H1 (cell line): ENCODE measurements at regions not wholly inside any gene's neighbourhood (a gene's known extent, or its start where the extent isn't known, plus 50 kb on each side); places are given as distances from the start of the nearest gene placed in this dataset.

Experiments
- CTCF ChIA-PET: fragments of 300-600 bp; sonication (Branson Sonifier 250); formaldehyde crosslinking; loops from one replicate; lab custom pipeline; 2021; ENCODE audit not compliant: partially characterized antibody; lab: Charles Lee
- POLR2A ChIA-PET: fragments of 300-600 bp; sonication (Branson Sonifier 250); formaldehyde crosslinking; loops from one replicate; lab custom pipeline; 2021; ENCODE audit warnings: inconsistent platforms; ENCODE audit not compliant: partially characterized antibody; lab: Charles Lee
- DNase-seq, 2 experiments: peaks; one replicate each; pipeline versions ENCODE4 v3.0.0 to v3.0.0-alpha.2; 2010 to 2022; ENCODE audit warnings: low spot score in 2 of 2, low read depth in 1 of 2, mixed read lengths in 1 of 2
- FAIRE-seq: peaks from 2 replicates; lab custom pipeline; 2011; peaks lifted over from hg19 to GRCh38; lab: Jason Lieb, UNC
- H2AFZ ChIP-seq: 2 replicates; pipeline ENCODE4 v1.8.1; 2012; ENCODE audit warnings: low read length, inconsistent platforms
- H2AK5ac ChIP-seq: 2 replicates; pipeline ENCODE4 v1.6.1; 2013; ENCODE audit warnings: low read depth, low read length
- H2BK120ac ChIP-seq: replicated peaks from 2 replicates; pipeline ENCODE3; 2013; ENCODE audit warnings: low read depth, low read length, inconsistent platforms
- H2BK12ac ChIP-seq: 2 replicates; pipeline ENCODE4 v1.6.1; 2013; ENCODE audit warnings: low read depth, low read length
- H2BK15ac ChIP-seq: 2 replicates; pipeline ENCODE4 v1.6.1; 2013; ENCODE audit warnings: low read length
- H2BK20ac ChIP-seq: 2 replicates; pipeline ENCODE4 v1.6.1; 2013; ENCODE audit warnings: low read length
- H2BK5ac ChIP-seq: 2 replicates; pipeline ENCODE4 v1.6.1; 2013; ENCODE audit warnings: low read depth, low read length
- H3K14ac ChIP-seq: 2 replicates; pipeline ENCODE4 v1.6.1; 2013; ENCODE audit warnings: inconsistent platforms; ENCODE audit not compliant: insufficient read length
- H3K18ac ChIP-seq: 2 replicates; pipeline ENCODE4 v1.6.1; 2013; ENCODE audit warnings: low read length; ENCODE audit errors: extremely low read depth
- H3K23ac ChIP-seq: 2 replicates; pipeline ENCODE4 v1.6.1; 2013; ENCODE audit warnings: inconsistent platforms; ENCODE audit not compliant: insufficient read length
- H3K23me2 ChIP-seq: 2 replicates; pipeline ENCODE4 v1.6.1; 2013; ENCODE audit warnings: low read depth, low read length
- H3K27ac ChIP-seq: 2 replicates; pipeline ENCODE4 v1.6.1; 2011; ENCODE audit warnings: low read depth, low read length, inconsistent platforms
- H3K27me3 ChIP-seq, 4 experiments: replicated peaks in 1 of 4; 1 replicate in 1 of 4; 2 replicates in 3 of 4; pipeline versions ENCODE4 v1.6.1 to v1.8.1; 2011 to 2013; ENCODE audit warnings: low read length in 3 of 4, mild to moderate bottlenecking in 3 of 4, inconsistent platforms in 2 of 4, mixed read lengths in 2 of 4, moderate library complexity in 1 of 4; ENCODE audit not compliant: control insufficient read depth in 3 of 4, insufficient read depth in 3 of 4; ENCODE audit errors: extremely low read depth in 1 of 4
- H3K36me3 ChIP-seq, 4 experiments: 2 replicates each; pipeline versions ENCODE4 v1.6.1 to v1.8.1; 2011 to 2013; ENCODE audit warnings: mild to moderate bottlenecking in 4 of 4, low read length in 3 of 4, moderate library complexity in 2 of 4, control low read depth in 1 of 4, inconsistent platforms in 1 of 4; ENCODE audit not compliant: insufficient read depth in 4 of 4, control insufficient read depth in 2 of 4
- H3K4ac ChIP-seq: replicated peaks from 2 replicates; pipeline ENCODE3; 2013; ENCODE audit warnings: low read length, low read depth, mixed read lengths, inconsistent platforms; ENCODE audit not compliant: insufficient read length
- H3K4me1 ChIP-seq, 4 experiments: replicated peaks in 1 of 4; 1 replicate in 1 of 4; 2 replicates in 3 of 4; pipeline versions ENCODE4 v1.6.1 to v1.8.1; 2011 to 2013; ENCODE audit warnings: low read length in 3 of 4, inconsistent platforms in 2 of 4, mixed read lengths in 1 of 4; ENCODE audit not compliant: insufficient read depth in 4 of 4, control insufficient read depth in 3 of 4
- H3K4me2 ChIP-seq, 2 experiments: 2 replicates each; pipeline versions ENCODE4 v1.6.1 to v1.8.1; 2011 to 2013; ENCODE audit warnings: low read depth in 2 of 2, low read length in 2 of 2, control low read depth in 1 of 2, inconsistent platforms in 1 of 2, mild to moderate bottlenecking in 1 of 2; ENCODE audit not compliant: insufficient read depth in 1 of 2
- H3K4me3 ChIP-seq, 4 experiments: fragments of 200-600, 300-600 bp in 1 of 4; sonication (generic), shearing (Covaris generic), sonication (Bioruptor Twin) in 1 of 4; 2 replicates each; pipeline versions ENCODE4 v1.5.1 to v1.8.1; 2011 to 2016; ENCODE audit warnings: low read length in 4 of 4, low read depth in 3 of 4, control low read depth in 2 of 4, inconsistent platforms in 2 of 4, mild to moderate bottlenecking in 2 of 4, mixed read lengths in 1 of 4, moderate library complexity in 1 of 4; ENCODE audit not compliant: insufficient read depth in 2 of 4; ENCODE audit errors: extremely low read depth in 1 of 4
- H3K56ac ChIP-seq: replicated peaks from 2 replicates; pipeline ENCODE3; 2013; ENCODE audit warnings: low read depth, mild to moderate bottlenecking, mixed read lengths, low read length, inconsistent platforms; ENCODE audit not compliant: insufficient read length
- H3K79me1 ChIP-seq: 2 replicates; pipeline ENCODE4 v1.6.1; 2013; ENCODE audit warnings: low read depth, low read length, control low read depth
- H3K79me2 ChIP-seq, 2 experiments: 2 replicates each; pipeline versions ENCODE4 v1.6.1 to v1.8.1; 2012 to 2013; ENCODE audit warnings: low read length in 2 of 2, mild to moderate bottlenecking in 2 of 2, inconsistent platforms in 1 of 2; ENCODE audit not compliant: insufficient read depth in 2 of 2, control insufficient read depth in 1 of 2
- H3K9ac ChIP-seq, 4 experiments: replicated peaks in 1 of 4; 1 replicate in 1 of 4; 2 replicates in 3 of 4; pipeline versions ENCODE4 v1.6.1 to v1.8.1; 2011 to 2013; ENCODE audit warnings: low read depth in 3 of 4, low read length in 3 of 4, control low read depth in 2 of 4, mild to moderate bottlenecking in 2 of 4, moderate library complexity in 2 of 4, inconsistent platforms in 1 of 4; ENCODE audit errors: extremely low read depth in 1 of 4
- H3K9me3 ChIP-seq, 2 experiments: 2 replicates each; pipeline versions ENCODE4 v1.6.1 to v1.8.1; 2012 to 2013; ENCODE audit warnings: mild to moderate bottlenecking in 2 of 2, moderate library complexity in 2 of 2, control low read depth in 1 of 2, inconsistent platforms in 1 of 2, low read depth in 1 of 2, low read length in 1 of 2, mixed read lengths in 1 of 2; ENCODE audit not compliant: insufficient read depth in 2 of 2
- H4K20me1 ChIP-seq, 2 experiments: replicated peaks in 1 of 2; 2 replicates each; pipeline versions ENCODE3 to v1.8.1; 2011 to 2013; ENCODE audit warnings: inconsistent platforms in 2 of 2, low read length in 2 of 2, mild to moderate bottlenecking in 1 of 2; ENCODE audit not compliant: insufficient read depth in 2 of 2, control insufficient read depth in 1 of 2
- H4K5ac ChIP-seq: 2 replicates; pipeline ENCODE4 v1.6.1; 2013; ENCODE audit warnings: low read length, low read depth, mixed read lengths, inconsistent platforms; ENCODE audit not compliant: insufficient read length
- H4K8ac ChIP-seq: 2 replicates; pipeline ENCODE4 v1.8.0; 2013; ENCODE audit warnings: mild to moderate bottlenecking, moderate library complexity, low read length, inconsistent platforms; ENCODE audit not compliant: insufficient read depth; ENCODE audit errors: extremely low read depth
- H4K91ac ChIP-seq: replicated peaks from 2 replicates; pipeline ENCODE3; 2013; ENCODE audit warnings: low read length, mixed read lengths, inconsistent platforms; ENCODE audit not compliant: insufficient read length
- ASH2L ChIP-seq: fragments of 200-600, 300-600 bp; sonication (generic); IDR thresholded peaks from one replicate; pipeline ENCODE4 v1.7.1; 2017; ENCODE audit warnings: low read length
- CBX8 ChIP-seq: fragments of 300-800, 300-1000 bp; sonication (generic); IDR thresholded peaks from 2 replicates; pipeline ENCODE4 v1.7.1; 2016; ENCODE audit warnings: low read depth, low read length, borderline replicate concordance
- EGR1 ChIP-seq: IDR thresholded peaks from 2 replicates; pipeline ENCODE4 v1.6.1; 2011; ENCODE audit warnings: low read depth, low read length, borderline replicate concordance
- PHF8 ChIP-seq: fragments of 200-600 bp; sonication (generic); conservative IDR thresholded peaks from 2 replicates; pipeline ENCODE4 v1.7.1; 2012; ENCODE audit warnings: low read depth, mild to moderate bottlenecking, inconsistent platforms, low read length, moderate library complexity
- POLR2AphosphoS5 ChIP-seq: IDR thresholded peaks from 2 replicates; pipeline ENCODE4 v1.6.1; 2011; ENCODE audit warnings: low read depth, low read length
- POU5F1 ChIP-seq: IDR thresholded peaks from 2 replicates; pipeline ENCODE4 v1.6.1; 2011; ENCODE audit warnings: low read depth, mild to moderate bottlenecking, low read length, moderate library complexity
- RAD21 ChIP-seq, 2 experiments: IDR thresholded peaks in 1 of 2; conservative IDR thresholded peaks in 1 of 2; 2 replicates each; pipeline ENCODE4 v1.6.1; 2011; ENCODE audit warnings: low read depth in 2 of 2, low read length in 2 of 2, improper control_type of control experiment in 1 of 2, inconsistent platforms in 1 of 2, mild to moderate bottlenecking in 1 of 2, moderate library complexity in 1 of 2
- SAP30 ChIP-seq: fragments of 300-600 bp; sonication (generic); IDR thresholded peaks from 2 replicates; pipeline ENCODE4 v1.7.1; 2012; ENCODE audit warnings: low read length, moderate library complexity, mild to moderate bottlenecking, inconsistent platforms; ENCODE audit not compliant: insufficient read depth, insufficient replicate concordance
- SP1 ChIP-seq: IDR thresholded peaks from 2 replicates; pipeline ENCODE4 v1.6.1; 2011; ENCODE audit warnings: low read depth, low read length
- SP4 ChIP-seq: IDR thresholded peaks from 2 replicates; pipeline ENCODE4 v1.6.1; 2012; ENCODE audit warnings: low read length, inconsistent platforms
- TAF1 ChIP-seq: IDR thresholded peaks from 2 replicates; pipeline ENCODE4 v1.6.1; 2011; ENCODE audit warnings: mild to moderate bottlenecking, low read depth, low read length
- TAF7 ChIP-seq: optimal IDR thresholded peaks from 2 replicates; pipeline ENCODE3; 2011; ENCODE audit warnings: low read depth, mild to moderate bottlenecking, inconsistent platforms, low read length, moderate library complexity, borderline replicate concordance
- USF2 ChIP-seq: IDR thresholded peaks from 2 replicates; pipeline ENCODE4 v1.6.1; 2011; ENCODE audit warnings: low read length, improper control_type of control experiment
- WGBS, 2 experiments: shearing (Covaris generic) in 1 of 2; methylation state at CpG; one replicate each; pipeline versions ENCODE4 v1.1.6 to v1.1.7; 2013 to 2015; ENCODE audit warnings: low lambda C conversion rate in 2 of 2, mixed read lengths in 2 of 2, inconsistent platforms in 1 of 2, low coverage in 1 of 2, missing lambda C conversion rate in 1 of 2; ENCODE audit not compliant: insufficient replicate concordance in 2 of 2, insufficient coverage in 1 of 2, insufficient read length in 1 of 2; ENCODE audit errors: extremely low coverage in 1 of 2, missing lambda C conversion rate in 1 of 2; 5-methylcytosine and 5-hydroxymethylcytosine counted together

- no peak overlapping the region for H3K23ac ChIP-seq
- H2AK5ac ChIP-seq: no peak overlapping the region
- H3K4me3 ChIP-seq: no peak overlapping the region
- no peak overlapping the region for H3K56ac ChIP-seq
- H2BK5ac ChIP-seq: no peak overlapping the region
- no peak overlapping the region for H3K18ac ChIP-seq
- H3K36me3 ChIP-seq: no peaks in the 10 kb centered on the region
- H4K91ac ChIP-seq: no peak overlapping the region
- FAIRE-seq (no peak), DNase-seq (no peak)
- no peaks in the 10 kb centered on the region for H3K9me3 ChIP-seq
- 84% methylated on average over 2 of the region's 2 CpGs; no CpG with 5 or more reads in 1 of the 2 experiments for WGBS, 2 experiments
- H3K4ac ChIP-seq: no peak overlapping the region
- ChIA-PET POLR2A (no interaction called here), CTCF (interaction anchor here (0.6 to 1.3 kb wide), 2 partner anchors 45 to 429 kb away, joined by 3 to 5 read pairs; no protein-coding TSS in a partner anchor)
- no peak overlapping the region for H3K27ac ChIP-seq
- no peaks in the 10 kb centered on the region for H4K20me1 ChIP-seq
- H2BK12ac ChIP-seq: no peak overlapping the region
- H2BK120ac ChIP-seq: no peak overlapping the region
- no peaks in the 10 kb centered on the region for H3K4me1 ChIP-seq
- no peaks in the 10 kb centered on the region for H3K79me1 ChIP-seq
- no peak overlapping the region for H2BK20ac ChIP-seq
- H4K5ac ChIP-seq: no peak overlapping the region
- H2AFZ ChIP-seq: no peak overlapping the region
- no peak overlapping the region for H4K8ac ChIP-seq
- no peak overlapping the region for H3K9ac ChIP-seq
- H3K27me3 ChIP-seq: no peaks in the 10 kb centered on the region
- H2BK15ac ChIP-seq: no peak overlapping the region
- no peaks in the 10 kb centered on the region for H3K23me2 ChIP-seq
- no peak overlapping the region for H3K4me2 ChIP-seq
- no peaks in the 10 kb centered on the region for H3K79me2 ChIP-seq
- H3K14ac ChIP-seq: no peak overlapping the region
- TF ChIP-seq TAF7: no peak
- TF ChIP-seq ASH2L: no peak
- TF ChIP-seq POLR2AphosphoS5: no peak
- no peak for TF ChIP-seq CBX8
- TF ChIP-seq SP1: no peak
- TF ChIP-seq PHF8: no peak
- no peak for TF ChIP-seq SAP30
- TF ChIP-seq USF2: no peak
- no peak for TF ChIP-seq RAD21 (IDR thresholded peaks at IDR 0.05 in 1 of 2, conservative IDR thresholded peaks at IDR 0.05 in 1 of 2; ENCODE audit: low read depth in 2 of 2, low read length in 2 of 2)
- TF ChIP-seq TAF1: no peak
- no peak for TF ChIP-seq POU5F1
- no peak for TF ChIP-seq SP4
- TF ChIP-seq EGR1: no peak
Measured at GRCh38 chr4:177092807-177093206, 216.9 kb upstream of the NEIL3 start.
